G401 (cell line): ENCODE measurements at regions not wholly inside any gene's neighbourhood (a gene's known extent, or its start where the extent isn't known, plus 50 kb on each side); places are given as distances from the start of the nearest gene placed in this dataset.

Source experiments
- DNase-seq: peaks from one replicate; pipeline ENCODE4 v3.0.0-alpha.2; 2015; ENCODE audit warnings: low spot score
- in situ Hi-C: cut with HindIII; loops from 2 replicates; pipeline ENCODE4 v1.10.0; 2016; ENCODE audit warnings: low sequenced_read_pairs, mixed read lengths

GRCh38 chr6:80643881-80644280, 537.4 kb downstream of the BCKDHB start:
- no peak for DNase-seq
- in situ Hi-C loops = no loop called here

- DNase-seq = no peak
- in situ Hi-C loops = no loop called here
Observed at GRCh38 chr6:80642452-80642851, 536.0 kb downstream of the BCKDHB start.

GRCh38 chr6:80641591-80641990, 535.1 kb downstream of the BCKDHB start:
- no peak for DNase-seq
- in situ Hi-C loops = no loop called here

DNA sequence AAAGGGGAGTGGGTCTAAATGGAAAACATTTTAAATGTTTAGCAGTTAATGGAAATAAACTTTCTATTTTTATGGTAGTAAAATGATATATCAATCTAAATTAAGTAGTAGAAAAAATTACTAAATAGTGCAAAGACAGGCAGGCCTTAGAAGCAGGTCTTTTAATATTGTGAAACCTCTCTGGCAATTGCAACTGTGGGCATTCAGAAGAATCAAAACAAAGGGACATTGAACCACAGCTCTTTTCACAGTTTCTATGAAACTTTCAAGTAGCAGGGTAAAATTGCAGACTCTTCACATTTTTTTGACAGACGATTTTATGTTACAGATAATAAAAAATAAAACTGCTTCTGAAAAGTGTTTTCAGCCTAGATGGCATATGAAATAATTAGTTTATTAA, 533.7 kb downstream of the BCKDHB start:
- in situ Hi-C loops = no loop called here
- no peak for DNase-seq

DNA sequence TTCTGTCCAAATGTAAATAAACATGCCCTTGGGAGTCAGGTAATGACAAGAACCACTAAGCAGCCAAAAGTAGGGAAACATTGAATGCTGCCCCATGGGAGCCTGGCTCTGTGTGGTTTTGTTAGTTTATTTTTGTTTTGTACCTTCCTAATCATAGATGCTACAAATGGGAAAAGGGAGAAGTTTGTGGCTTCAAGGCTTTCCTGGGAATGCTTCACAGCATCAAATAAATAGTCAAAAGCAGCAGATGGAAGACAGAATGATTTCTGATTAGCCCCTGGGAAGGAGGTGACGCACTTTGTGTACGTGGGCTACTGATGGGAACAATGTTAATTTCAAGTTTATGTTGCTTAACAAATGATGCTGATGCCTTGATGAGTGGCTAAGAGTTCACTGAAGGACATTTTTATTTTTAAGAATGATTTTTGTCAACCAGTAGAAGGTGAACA, 532.7 kb downstream of the BCKDHB start:
- in situ Hi-C loops = no loop called here
- no peak for DNase-seq

DNA sequence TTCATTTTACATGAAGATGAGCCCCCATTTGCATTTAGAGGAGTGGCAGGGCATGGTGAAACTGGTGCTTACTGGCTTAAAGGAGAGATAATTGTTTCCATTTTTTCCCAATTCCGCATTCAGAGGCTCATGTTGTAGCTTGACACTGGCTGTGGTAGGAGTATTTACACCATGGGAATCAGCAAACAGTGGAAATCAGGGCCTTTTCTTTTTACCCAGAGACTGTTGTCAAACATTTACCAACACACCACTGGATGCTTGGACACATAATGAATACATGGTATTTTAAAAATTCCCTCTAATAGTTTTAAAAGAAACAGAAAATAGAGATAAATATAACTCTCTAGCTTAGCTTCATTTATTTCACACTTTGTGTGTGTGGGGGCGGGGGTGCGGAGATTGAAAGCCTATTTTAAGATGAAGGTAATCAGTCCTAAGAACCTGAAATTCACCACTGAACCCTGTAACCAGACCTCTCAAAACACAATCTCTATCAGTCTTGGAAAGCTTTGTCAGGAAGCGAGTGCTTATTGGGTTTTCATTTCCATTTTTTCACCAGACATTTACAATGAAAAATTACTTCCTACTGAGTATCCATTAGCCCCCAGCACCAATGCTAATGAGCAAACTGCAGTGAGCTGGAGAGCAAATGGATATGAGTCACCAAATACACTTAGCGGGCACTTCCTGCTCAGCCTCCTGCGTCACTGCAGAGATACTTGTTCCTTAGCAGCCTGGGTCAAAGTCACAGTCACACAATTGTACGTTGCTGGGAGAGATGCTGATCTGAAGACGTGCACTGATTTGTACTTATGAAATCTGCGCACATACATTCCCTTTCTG, 532.0 kb downstream of the BCKDHB start:
- DNase-seq = no peak
- in situ Hi-C loops = no loop called here

DNA sequence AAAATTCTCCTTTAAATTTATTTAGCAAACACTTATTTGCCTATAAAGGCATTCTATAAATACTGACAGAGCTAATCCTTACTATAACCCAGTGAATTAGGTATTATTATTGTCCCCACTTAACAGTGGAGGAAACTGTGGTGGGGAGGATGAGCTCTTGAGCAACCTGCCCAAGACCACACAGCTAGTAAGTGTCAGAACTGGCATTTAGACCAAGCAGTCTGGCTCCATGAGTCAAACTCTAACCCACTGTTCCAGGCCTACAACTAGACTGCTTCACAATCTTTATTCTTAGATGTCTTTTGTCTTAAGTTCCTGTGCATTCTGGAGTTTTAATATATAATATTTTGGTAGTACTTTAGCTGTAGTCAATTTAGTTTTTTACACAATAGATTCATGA, 530.8 kb downstream of the BCKDHB start:
- in situ Hi-C loops = no loop called here
- DNase-seq = no peak

DNA sequence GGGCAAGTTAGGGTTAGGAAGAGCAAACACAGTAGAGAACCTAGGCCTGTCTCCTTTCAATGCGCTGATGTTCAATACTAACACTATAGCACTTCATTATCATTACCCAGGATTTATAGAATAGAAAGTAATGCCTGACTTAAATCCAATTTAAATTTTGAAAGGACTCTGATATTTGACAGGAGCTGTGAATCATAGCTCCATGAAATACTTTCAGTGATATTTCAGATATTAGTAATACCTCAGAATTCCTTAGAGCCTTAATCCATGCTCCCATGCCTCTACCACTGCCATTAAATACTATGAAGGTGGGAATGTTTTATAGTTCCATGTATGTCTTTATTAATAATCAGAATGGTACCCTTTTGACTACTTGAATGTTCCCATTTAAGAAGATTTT, 530.2 kb downstream of the BCKDHB start:
- in situ Hi-C loops = no loop called here
- no peak for DNase-seq

- no peak for DNase-seq
- in situ Hi-C loops = no loop called here
Observed at GRCh38 chr6:80633412-80633811, 526.9 kb downstream of the BCKDHB start.

DNA sequence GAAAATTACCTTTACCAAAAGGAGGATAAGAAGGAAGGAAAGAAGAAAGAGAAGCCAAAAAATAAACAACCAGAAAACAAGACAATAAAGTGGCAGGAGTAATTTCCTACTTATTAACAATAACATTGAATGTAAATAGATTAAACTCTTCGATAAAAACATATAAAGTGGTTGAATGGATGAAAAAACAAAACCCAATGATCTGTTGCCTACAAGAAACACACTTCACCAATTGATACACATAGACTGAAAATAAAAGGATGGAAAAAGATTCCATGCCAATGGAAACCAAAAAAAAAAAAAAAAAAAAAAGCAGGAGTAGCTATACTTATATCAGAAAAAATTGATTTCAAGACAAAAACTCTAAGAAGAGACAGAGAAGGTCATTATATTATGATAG, 518.9 kb downstream of the BCKDHB start:
- in situ Hi-C loops = no loop called here
- DNase-seq = no peak

DNA sequence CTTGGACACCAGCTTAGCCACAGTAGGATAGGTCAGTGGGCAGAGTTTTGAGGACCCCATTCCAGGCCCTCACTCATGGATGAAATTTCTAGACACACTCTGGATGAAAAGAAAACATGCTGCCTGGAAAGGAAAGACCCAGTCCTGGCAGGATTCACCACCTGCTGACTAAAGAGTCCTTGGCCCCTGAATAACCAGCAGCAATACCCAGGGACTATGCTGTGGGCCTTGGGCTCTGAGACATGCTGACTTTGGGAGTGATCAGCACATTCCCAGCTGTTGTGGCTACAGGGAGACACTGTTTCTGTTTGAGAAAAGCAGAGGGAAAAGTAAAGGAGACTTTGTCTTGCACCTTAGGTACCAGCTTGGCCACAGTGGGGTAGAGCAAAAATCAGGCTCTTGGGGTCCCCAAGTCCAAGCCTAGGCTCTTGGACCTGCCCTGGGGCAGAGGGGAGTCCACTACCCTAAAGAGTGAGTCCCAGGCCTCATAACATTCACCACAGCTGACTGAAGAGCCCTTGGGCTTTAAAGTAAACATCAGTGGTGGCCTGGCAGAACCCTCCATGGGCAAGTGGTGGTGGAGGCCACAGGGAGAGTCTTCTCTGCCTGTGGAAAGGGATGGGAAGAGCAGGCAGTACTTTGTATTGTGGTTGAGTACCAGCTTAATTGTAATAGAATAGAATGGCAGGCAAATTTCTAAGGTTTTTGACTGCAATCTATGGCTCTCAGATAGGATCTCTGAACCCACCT, 516.8 kb downstream of the BCKDHB start:
- in situ Hi-C loops = no loop called here
- no peak for DNase-seq

GRCh38 chr6:80622641-80623040, 516.2 kb downstream of the BCKDHB start:
- DNase-seq = no peak
- in situ Hi-C loops = no loop called here

DNA sequence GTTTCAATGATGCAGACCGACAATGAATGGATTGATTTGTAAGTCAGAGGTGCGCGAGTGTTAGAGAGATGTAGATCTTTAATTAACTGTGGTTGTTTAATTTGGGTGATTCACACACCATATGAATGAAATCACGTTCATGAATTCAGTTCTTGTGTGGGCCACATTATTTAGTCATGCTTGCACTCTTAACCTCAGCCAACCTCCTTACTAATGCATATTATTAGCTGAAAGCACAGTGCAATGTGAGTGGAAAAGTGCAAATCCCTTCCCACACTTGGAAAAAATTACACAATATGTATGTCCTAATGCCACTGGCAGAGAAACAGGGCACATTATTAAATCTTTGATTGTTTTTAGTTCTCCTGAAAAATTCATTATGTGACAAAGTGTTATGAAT, 512.5 kb downstream of the BCKDHB start:
- DNase-seq = no peak
- in situ Hi-C loops = no loop called here

- DNase-seq = no peak
Observed at GRCh38 chr6:80610846-80611245, 504.4 kb downstream of the BCKDHB start.

DNA sequence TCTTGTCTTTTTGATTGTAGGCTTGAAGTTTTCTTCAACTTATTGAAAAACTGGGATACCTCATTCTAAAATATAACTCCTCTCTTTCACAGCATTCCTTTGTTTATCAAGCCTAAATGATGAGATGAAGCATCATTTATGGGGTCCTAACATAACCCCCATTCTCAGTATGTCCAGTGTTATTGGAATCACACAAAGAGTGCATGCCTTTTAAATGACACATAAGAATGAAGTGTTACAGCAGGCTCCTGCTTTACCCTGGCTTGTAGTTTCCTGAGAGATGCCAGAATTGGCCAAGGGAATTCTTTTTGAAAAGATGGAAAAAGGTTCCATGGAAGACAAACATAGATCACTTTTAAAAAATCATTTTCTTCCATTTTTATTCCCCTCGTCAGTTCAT, 502.4 kb downstream of the BCKDHB start:
- peak; percentile 14 for DNase-seq
- in situ Hi-C loops = no loop called here

More at GRCh38 chr6:80610846-80611245, 504.4 kb downstream of the BCKDHB start:
- in situ Hi-C loops = no loop called here

GRCh38 chr6:80607811-80608391, 501.4 kb downstream of the BCKDHB start:
- in situ Hi-C loops = no loop called here
- peak; percentile 85 for DNase-seq

GRCh38 chr6:80605165-80605989, 498.9 kb downstream of the BCKDHB start:
- in situ Hi-C loops = no loop called here
- DNase-seq = peak; percentile 17

DNA sequence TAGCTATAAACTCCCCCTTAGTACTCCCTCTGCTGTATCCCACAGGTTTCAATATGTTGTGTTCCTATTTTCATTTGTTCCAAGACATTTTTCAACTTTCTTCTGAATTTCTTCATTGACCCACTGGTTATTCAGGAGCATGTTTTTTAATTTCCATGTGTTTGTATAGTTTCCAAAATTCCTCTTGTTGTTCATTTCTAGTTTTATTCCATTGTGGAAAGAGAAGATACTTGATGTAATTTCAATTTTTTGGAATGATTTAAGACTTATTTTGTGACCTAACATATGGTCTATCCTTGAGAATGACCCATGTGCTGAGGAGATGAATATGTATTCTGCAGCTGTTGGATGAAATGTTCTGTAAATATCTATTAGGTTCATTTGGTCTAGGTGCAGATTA, 497.2 kb downstream of the BCKDHB start:
- in situ Hi-C loops = no loop called here
- no peak for DNase-seq

GRCh38 chr6:80594461-80594860, 488.0 kb downstream of the BCKDHB start:
- DNase-seq = no peak
- in situ Hi-C loops = no loop called here
